ENCODE measurements at regions not wholly inside any gene's neighbourhood (a gene's known extent, or its start where the extent isn't known, plus 50 kb on each side); places are given as distances from the start of the nearest gene placed in this dataset.

- TF ChIP-seq CTCF (IDR thresholded peaks at IDR 0.05) = no peak
- no peaks in the 10 kb centered on the region for H3K9me3 ChIP-seq (ENCODE audit: control insufficient read depth, insufficient read depth, low read length)
- no peaks in the 10 kb centered on the region for H3K36me3 ChIP-seq (ENCODE audit: control insufficient read depth, insufficient read depth, low read length)
- H3K4me1 ChIP-seq (ENCODE audit: control insufficient read depth, insufficient read depth, low read length) = no peaks in the 10 kb centered on the region
- Mint-ChIP-seq H3K27me3 (ENCODE audit: low read depth in 2 of 2) (no peaks in the 10 kb centered on the region), H3K36me3 (no peaks in the 10 kb centered on the region), H3K27ac (no peak overlapping the region), H3K4me1 (no peaks in the 10 kb centered on the region), H3K9me3 (no peaks in the 10 kb centered on the region), H3K4me3 (no peak overlapping the region)
- intact Hi-C loops (cut with micrococcal nuclease) = no loop called here
- H3K27ac ChIP-seq (ENCODE audit: low read length) = no peak overlapping the region
- no peak for DNase-seq
- whole genome bisulfite sequencing (ENCODE audit: insufficient coverage) = 87% methylated on average over 9 of the region's 9 CpGs
- H3K4me3 ChIP-seq (ENCODE audit: low read length) = no peak overlapping the region
- no peaks in the 10 kb centered on the region for H3K27me3 ChIP-seq (ENCODE audit: control insufficient read depth, insufficient read depth, low read length)
- peak in 1 of 3 donors; percentile 24 for ATAC-seq
Measured at GRCh38 chr5:167783145-167783817, 508.2 kb upstream of the WWC1 start.

GRCh38 chr5:167785106-167785505 lies 506.3 kb upstream of the WWC1 start:
- no peak overlapping the region for H3K4me3 ChIP-seq (ENCODE audit: low read length)
- intact Hi-C loops (cut with micrococcal nuclease) = no loop called here
- Mint-ChIP-seq H3K36me3 (no peaks in the 10 kb centered on the region), H3K9me3 (no peaks in the 10 kb centered on the region), H3K27me3 (ENCODE audit: low read depth in 2 of 2) (no peaks in the 10 kb centered on the region), H3K4me3 (no peak overlapping the region), H3K4me1 (no peaks in the 10 kb centered on the region), H3K27ac (no peak overlapping the region)
- no peaks in the 10 kb centered on the region for H3K9me3 ChIP-seq (ENCODE audit: control insufficient read depth, insufficient read depth, low read length)
- DNase-seq = no peak
- H3K4me1 ChIP-seq (ENCODE audit: control insufficient read depth, insufficient read depth, low read length) = no peaks in the 10 kb centered on the region
- TF ChIP-seq CTCF (IDR thresholded peaks at IDR 0.05) = no peak
- H3K27ac ChIP-seq (ENCODE audit: low read length) = no peak overlapping the region
- WGBS (ENCODE audit: insufficient coverage) = no CpG with 5 or more reads among the region's 2 CpGs
- H3K27me3 ChIP-seq (ENCODE audit: control insufficient read depth, insufficient read depth, low read length) = no peaks in the 10 kb centered on the region
- H3K36me3 ChIP-seq (ENCODE audit: control insufficient read depth, insufficient read depth, low read length) = no peaks in the 10 kb centered on the region
- no peak for ATAC-seq

GRCh38 chr5:167785901-167786300 lies 505.5 kb upstream of the WWC1 start:
- WGBS (ENCODE audit: insufficient coverage) = 83% methylated on average over 1 of the region's 1 CpG
- intact Hi-C loops (cut with micrococcal nuclease) = no loop called here
- Histone ChIP-seq H3K36me3 (ENCODE audit: control insufficient read depth, insufficient read depth, low read length) (no peaks in the 10 kb centered on the region), H3K27ac (ENCODE audit: low read length) (no peak overlapping the region), H3K4me3 (ENCODE audit: low read length) (no peak overlapping the region), H3K9me3 (ENCODE audit: control insufficient read depth, insufficient read depth, low read length) (no peaks in the 10 kb centered on the region), H3K27me3 (ENCODE audit: control insufficient read depth, insufficient read depth, low read length) (no peaks in the 10 kb centered on the region), H3K4me1 (ENCODE audit: control insufficient read depth, insufficient read depth, low read length) (no peaks in the 10 kb centered on the region)
- Mint-ChIP-seq H3K9me3 (no peaks in the 10 kb centered on the region), H3K27me3 (ENCODE audit: low read depth in 2 of 2) (no peaks in the 10 kb centered on the region), H3K36me3 (no peaks in the 10 kb centered on the region), H3K27ac (no peak overlapping the region), H3K4me3 (no peak overlapping the region), H3K4me1 (no peaks in the 10 kb centered on the region)
- ATAC-seq = no peak
- TF ChIP-seq CTCF (IDR thresholded peaks at IDR 0.05) = no peak
- no peak for DNase-seq

Measured in natural killer cell (primary cell).